ENCODE measurements at regions not wholly inside any gene's neighbourhood (a gene's known extent, or its start where the extent isn't known, plus 50 kb on each side); places are given as distances from the start of the nearest gene placed in this dataset.

DNA sequence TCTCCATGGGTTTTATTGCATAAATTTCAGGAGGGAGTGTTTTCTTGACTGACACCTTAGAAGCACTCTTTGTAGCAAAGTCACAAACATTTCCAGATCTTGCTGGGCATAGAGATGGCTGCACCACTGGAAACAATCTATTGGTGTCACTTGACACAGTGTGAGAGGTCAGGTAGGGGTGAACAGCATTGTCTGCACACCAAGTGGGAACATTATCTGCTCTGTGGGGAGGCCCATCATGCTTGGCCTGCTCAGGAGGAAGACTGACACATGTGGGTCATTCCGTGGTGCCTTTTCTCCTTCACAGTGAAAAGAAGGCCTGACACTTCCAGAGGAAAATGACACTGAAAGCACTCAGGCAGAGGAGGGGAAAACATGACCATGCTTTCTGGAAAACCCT lies 149.9 kb upstream of the GALNT15 start:
- TF ChIP-seq CTCF (IDR thresholded peaks at IDR 0.05) (no peak), POLR2A (IDR thresholded peaks at IDR 0.05) (no peak)

Measured in body of pancreas (tissue), 4 donors.